ENCODE measurements at regions not wholly inside any gene's neighbourhood (a gene's known extent, or its start where the extent isn't known, plus 50 kb on each side); places are given as distances from the start of the nearest gene placed in this dataset.

GRCh38 chr4:111020961-111021360 lies 398.1 kb upstream of the PITX2 start:
- TF ChIP-seq CTCF (IDR thresholded peaks at IDR 0.05; ENCODE audit: poor library complexity, severe bottlenecking) (no peak), RAD21 (conservative IDR thresholded peaks at IDR 0.05) (no peak), EP300 (conservative IDR thresholded peaks at IDR 0.05; ENCODE audit: poor library complexity, severe bottlenecking) (no peak), POLR2AphosphoS5 (IDR thresholded peaks at IDR 0.05) (no peak)
